ENCODE measurements at regions not wholly inside any gene's neighbourhood (a gene's known extent, or its start where the extent isn't known, plus 50 kb on each side); places are given as distances from the start of the nearest gene placed in this dataset.

DNA sequence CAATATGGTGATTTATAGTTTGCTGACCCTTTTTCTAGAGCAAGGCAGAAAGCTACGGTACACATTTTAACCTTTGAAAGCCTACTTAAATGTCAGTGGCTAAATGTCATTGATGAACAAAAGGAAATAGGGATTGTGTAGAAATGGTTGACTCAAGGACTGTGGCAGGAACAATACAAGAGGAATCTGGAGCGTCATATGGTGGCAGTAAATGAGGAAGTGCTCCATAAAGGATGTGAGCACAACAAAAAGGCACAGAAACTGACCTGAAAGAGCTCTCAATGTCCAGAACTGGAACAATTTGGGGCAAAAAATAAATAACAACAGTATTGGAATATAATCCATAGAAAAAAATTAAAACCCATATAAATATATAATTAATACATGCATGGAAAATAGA lies 443.9 kb upstream of the VRK2 start:
- no peak for TF ChIP-seq EZH2 (IDR thresholded peaks at IDR 0.05; ENCODE audit: borderline replicate concordance)
- TF ChIP-seq, protein P1, sequence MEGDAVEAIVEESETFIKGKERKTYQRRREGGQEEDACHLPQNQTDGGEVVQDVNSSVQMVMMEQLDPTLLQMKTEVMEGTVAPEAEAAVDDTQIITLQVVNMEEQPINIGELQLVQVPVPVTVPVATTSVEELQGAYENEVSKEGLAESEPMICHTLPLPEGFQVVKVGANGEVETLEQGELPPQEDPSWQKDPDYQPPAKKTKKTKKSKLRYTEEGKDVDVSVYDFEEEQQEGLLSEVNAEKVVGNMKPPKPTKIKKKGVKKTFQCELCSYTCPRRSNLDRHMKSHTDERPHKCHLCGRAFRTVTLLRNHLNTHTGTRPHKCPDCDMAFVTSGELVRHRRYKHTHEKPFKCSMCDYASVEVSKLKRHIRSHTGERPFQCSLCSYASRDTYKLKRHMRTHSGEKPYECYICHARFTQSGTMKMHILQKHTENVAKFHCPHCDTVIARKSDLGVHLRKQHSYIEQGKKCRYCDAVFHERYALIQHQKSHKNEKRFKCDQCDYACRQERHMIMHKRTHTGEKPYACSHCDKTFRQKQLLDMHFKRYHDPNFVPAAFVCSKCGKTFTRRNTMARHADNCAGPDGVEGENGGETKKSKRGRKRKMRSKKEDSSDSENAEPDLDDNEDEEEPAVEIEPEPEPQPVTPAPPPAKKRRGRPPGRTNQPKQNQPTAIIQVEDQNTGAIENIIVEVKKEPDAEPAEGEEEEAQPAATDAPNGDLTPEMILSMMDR (IDR thresholded peaks at IDR 0.05; ENCODE audit: poor library complexity), result no peak
- TF ChIP-seq EZH2phosphoT487 (IDR thresholded peaks at IDR 0.05; ENCODE audit: low read depth, severe bottlenecking, unreplicated experiment), result no peak

All from hepatocyte (in vitro differentiated cells).